ENCODE measurements at regions not wholly inside any gene's neighbourhood (a gene's known extent, or its start where the extent isn't known, plus 50 kb on each side); places are given as distances from the start of the nearest gene placed in this dataset.

DNA sequence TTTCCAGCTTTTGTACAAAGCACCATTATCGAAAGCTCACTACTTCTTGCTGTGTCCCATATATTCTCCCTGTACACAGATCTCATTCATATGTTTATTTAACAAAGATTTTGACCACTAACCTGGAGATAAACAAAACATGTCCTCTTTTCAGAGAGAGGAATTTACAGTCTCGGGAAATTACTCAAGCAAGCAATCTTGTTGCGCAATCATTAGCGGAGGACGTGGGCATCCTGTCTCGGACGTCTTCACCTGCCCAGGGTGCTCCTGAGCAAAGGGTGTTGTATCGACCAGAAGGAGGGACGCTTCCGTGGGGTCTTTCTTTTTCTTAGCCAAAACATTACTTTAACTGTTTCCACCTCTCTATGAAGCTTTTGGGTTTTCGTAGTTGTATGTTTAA, 66.5 kb upstream of the CLCN4 start:
- ChIA-PET CTCF (no interaction called here), POLR2A (ENCODE audit: low non-redundant PET) (no interaction called here)

DNA sequence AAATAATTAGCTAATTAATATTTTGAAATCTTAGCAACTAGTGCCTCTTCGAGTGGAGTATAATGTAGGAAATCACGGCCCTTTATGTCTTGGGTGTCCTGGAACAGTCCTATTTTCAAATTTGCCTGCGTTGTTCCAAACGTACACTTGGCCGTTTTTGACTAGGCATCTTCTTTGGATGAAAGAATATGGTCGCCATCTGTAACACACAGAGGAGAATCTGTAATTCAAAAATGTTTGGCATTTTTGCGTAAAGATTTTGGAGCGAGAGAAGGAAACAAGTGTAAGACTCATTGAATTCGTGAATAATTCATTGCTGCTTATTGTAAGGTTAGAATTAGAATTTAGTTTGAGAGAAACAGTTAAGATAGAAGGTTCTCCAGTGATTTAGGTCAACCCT, 61.5 kb upstream of the CLCN4 start:
- Histone ChIP-seq H3K9me3 (ENCODE audit: low read depth, low read length, poor library complexity, severe bottlenecking) (no peaks in the 10 kb centered on the region), H3K4me1 (ENCODE audit: insufficient read depth, low read length, poor library complexity, severe bottlenecking) (no peaks in the 10 kb centered on the region), H3K4me3 (ENCODE audit: low read depth, low read length, poor library complexity, severe bottlenecking) (no peak overlapping the region), H3K27ac (ENCODE audit: low read depth, low read length, poor library complexity, severe bottlenecking) (no peak overlapping the region), H3K36me3 (ENCODE audit: insufficient read depth, low read length, poor library complexity, severe bottlenecking) (peaks cover 6% of the 10 kb centered on the region), H3K27me3 (replicated peaks; ENCODE audit: insufficient read depth, low read depth, low read length, poor library complexity) (no peaks in the 10 kb centered on the region)
- no TSS peak for BruUV-seq (replicated peaks)
- intact Hi-C loops (cut with micrococcal nuclease; ENCODE audit: unreplicated experiment) = no loop called here
- TF ChIP-seq, protein P1, sequence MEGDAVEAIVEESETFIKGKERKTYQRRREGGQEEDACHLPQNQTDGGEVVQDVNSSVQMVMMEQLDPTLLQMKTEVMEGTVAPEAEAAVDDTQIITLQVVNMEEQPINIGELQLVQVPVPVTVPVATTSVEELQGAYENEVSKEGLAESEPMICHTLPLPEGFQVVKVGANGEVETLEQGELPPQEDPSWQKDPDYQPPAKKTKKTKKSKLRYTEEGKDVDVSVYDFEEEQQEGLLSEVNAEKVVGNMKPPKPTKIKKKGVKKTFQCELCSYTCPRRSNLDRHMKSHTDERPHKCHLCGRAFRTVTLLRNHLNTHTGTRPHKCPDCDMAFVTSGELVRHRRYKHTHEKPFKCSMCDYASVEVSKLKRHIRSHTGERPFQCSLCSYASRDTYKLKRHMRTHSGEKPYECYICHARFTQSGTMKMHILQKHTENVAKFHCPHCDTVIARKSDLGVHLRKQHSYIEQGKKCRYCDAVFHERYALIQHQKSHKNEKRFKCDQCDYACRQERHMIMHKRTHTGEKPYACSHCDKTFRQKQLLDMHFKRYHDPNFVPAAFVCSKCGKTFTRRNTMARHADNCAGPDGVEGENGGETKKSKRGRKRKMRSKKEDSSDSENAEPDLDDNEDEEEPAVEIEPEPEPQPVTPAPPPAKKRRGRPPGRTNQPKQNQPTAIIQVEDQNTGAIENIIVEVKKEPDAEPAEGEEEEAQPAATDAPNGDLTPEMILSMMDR (conservative IDR thresholded peaks at IDR 0.05; ENCODE audit: low read depth, low read length) = no peak
- TF ChIP-seq EZH2 (IDR thresholded peaks at IDR 0.05; ENCODE audit: borderline replicate concordance, low read depth, low read length, poor library complexity, severe bottlenecking) = no peak
- POLR2A ChIA-PET (ENCODE audit: low non-redundant PET) = no interaction called here
- CTCF ChIA-PET = no interaction called here
- no peak for DNase-seq (ENCODE audit: low spot score)

More for the DNA sequence above, 66.5 kb upstream of the CLCN4 start:
- DNase-seq (ENCODE audit: low spot score) = no peak
- intact Hi-C loops (cut with micrococcal nuclease; ENCODE audit: unreplicated experiment) = no loop called here
- no peak overlapping the region for H3K27ac ChIP-seq (ENCODE audit: low read depth, low read length, poor library complexity, severe bottlenecking)
- peaks cover 4% of the 10 kb centered on the region for H3K36me3 ChIP-seq (ENCODE audit: insufficient read depth, low read length, poor library complexity, severe bottlenecking)
- H3K27me3 ChIP-seq (replicated peaks; ENCODE audit: insufficient read depth, low read depth, low read length, poor library complexity) = no peaks in the 10 kb centered on the region
- H3K9me3 ChIP-seq (ENCODE audit: low read depth, low read length, poor library complexity, severe bottlenecking) = no peaks in the 10 kb centered on the region
- H3K4me3 ChIP-seq (ENCODE audit: low read depth, low read length, poor library complexity, severe bottlenecking) = no peak overlapping the region
- BruUV-seq (replicated peaks) = no TSS peak
- no peaks in the 10 kb centered on the region for H3K4me1 ChIP-seq (ENCODE audit: insufficient read depth, low read length, poor library complexity, severe bottlenecking)
- TF ChIP-seq, protein P1 (conservative IDR thresholded peaks at IDR 0.05; ENCODE audit: low read depth, low read length) = no peak
- TF ChIP-seq EZH2 (IDR thresholded peaks at IDR 0.05; ENCODE audit: borderline replicate concordance, low read depth, low read length, poor library complexity, severe bottlenecking) = no peak

DNA sequence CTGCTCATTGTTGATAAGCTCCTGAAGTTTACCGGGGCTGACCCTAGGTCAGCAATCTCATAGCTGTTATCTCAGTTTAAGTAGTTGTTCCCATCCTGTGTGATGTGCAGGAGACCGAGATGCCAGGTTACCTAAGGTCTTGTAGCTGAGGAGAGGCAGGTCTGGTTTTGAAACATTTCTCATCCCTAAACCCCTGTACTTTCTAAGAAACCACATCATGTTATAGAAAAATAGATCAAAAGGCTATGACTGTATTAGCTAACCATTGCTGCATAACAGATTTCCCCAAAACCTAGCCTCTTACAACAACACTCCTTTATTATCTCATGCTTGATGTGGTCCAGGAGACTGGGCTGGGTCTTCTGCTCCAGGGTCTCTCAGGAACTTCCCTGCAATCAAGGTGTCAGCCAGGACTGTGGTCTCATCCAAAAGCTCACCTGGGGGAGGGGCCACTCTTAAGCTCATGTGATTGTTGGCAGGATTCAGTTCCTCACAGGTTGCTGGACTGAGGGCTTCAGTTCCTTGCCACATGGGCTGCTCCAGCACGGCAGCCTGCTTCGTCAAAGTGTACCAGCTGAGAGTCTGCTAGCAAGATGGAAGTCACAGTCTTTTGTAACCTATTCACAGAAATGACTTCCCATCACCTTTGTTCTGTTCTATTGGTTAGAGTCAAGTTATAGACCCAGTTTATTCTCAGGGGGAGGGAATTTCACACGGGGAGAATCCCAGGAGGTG, 60.9 kb upstream of the CLCN4 start:
- intact Hi-C loops (cut with micrococcal nuclease; ENCODE audit: unreplicated experiment) = no loop called here

More for the DNA sequence above, 60.9 kb upstream of the CLCN4 start:
- TF ChIP-seq, protein P1 (conservative IDR thresholded peaks at IDR 0.05; ENCODE audit: low read depth, low read length) = no peak
- TF ChIP-seq EZH2 (IDR thresholded peaks at IDR 0.05; ENCODE audit: borderline replicate concordance, low read depth, low read length, poor library complexity, severe bottlenecking) = no peak
- Histone ChIP-seq H3K9me3 (ENCODE audit: low read depth, low read length, poor library complexity, severe bottlenecking) (no peaks in the 10 kb centered on the region), H3K4me3 (ENCODE audit: low read depth, low read length, poor library complexity, severe bottlenecking) (no peak overlapping the region), H3K27ac (ENCODE audit: low read depth, low read length, poor library complexity, severe bottlenecking) (no peak overlapping the region), H3K36me3 (ENCODE audit: insufficient read depth, low read length, poor library complexity, severe bottlenecking) (peaks cover 4% of the 10 kb centered on the region), H3K27me3 (replicated peaks; ENCODE audit: insufficient read depth, low read depth, low read length, poor library complexity) (no peaks in the 10 kb centered on the region), H3K4me1 (ENCODE audit: insufficient read depth, low read length, poor library complexity, severe bottlenecking) (no peaks in the 10 kb centered on the region)
- ChIA-PET POLR2A (ENCODE audit: low non-redundant PET) (no interaction called here), CTCF (no interaction called here)
- BruUV-seq (replicated peaks) = no TSS peak
- DNase-seq (ENCODE audit: low spot score) = no peak

Measured in A673 (cell line).